HG03575 (cell line): ENCODE measurements at regions not wholly inside any gene's neighbourhood (a gene's known extent, or its start where the extent isn't known, plus 50 kb on each side); places are given as distances from the start of the nearest gene placed in this dataset.

Experiments used
- ATAC-seq: cut with Tn5 transposase; IDR thresholded peaks from one replicate; pipeline ENCODE4 v1.9.1; 2021; ENCODE audit not compliant: unreplicated experiment, insufficient number of reproducible peaks, low FRiP score; ENCODE audit errors: extremely low read depth

DNA sequence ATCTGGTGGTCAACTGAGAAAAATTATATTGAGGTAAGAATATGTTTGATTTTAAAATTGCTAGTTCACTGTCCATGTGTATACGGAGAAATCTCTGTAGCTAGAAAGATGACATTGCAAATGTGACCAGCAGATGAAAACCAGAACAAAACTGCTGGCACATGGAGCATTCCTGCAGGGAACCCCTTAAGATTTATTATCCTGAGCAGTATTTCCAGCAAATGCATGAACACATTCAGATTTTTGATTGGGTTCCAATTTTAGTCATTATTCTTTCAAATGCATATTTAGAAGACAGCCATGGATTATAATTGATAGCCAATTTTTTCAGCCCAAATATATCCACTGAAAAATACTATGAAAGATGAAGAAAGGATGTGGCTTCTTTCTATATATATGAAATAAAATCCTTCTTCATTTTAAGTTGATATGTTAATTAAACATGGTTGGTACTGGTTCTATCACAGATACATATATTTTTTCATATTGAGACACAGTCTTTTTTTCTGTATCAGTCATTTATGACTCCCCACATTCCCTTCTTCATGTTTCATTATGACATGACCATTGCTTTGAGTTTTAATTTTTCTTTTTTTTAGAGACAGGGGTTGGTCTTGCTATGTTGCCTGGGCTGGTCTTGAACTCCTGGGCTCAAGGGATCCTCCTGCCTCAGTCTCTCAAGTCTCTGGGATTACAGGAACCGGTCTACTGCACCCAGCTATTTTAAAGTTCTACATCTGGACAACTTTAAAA is 376.5 kb downstream of the KLF12 start:
- no peak for ATAC-seq

DNA sequence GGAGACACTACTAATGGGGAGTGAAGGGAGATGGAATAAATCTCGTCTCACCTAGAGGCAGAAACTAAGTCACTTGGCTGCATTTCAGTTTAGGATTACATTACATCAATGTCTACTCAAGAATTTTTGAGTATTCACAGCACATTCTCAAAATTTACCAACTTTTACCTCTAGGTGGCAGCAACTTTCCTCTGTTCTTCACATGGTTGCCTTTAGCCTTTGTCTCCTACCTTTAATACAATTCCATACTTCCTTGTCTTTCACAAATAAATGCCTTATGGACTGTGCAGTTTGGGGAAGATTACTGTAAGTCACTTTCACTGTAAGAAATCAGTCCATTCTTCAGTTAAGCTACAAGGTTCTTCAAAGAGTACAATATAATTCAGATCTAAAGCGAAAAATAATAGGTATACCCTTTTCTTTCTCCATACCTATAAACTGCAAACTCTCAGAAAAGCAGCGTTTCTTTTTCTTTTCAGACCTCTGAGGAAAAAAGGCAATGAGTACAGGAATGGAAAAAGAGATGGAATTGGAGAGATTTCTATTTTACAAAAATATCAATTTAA is 379.4 kb downstream of the KLF12 start:
- ATAC-seq = no peak

DNA sequence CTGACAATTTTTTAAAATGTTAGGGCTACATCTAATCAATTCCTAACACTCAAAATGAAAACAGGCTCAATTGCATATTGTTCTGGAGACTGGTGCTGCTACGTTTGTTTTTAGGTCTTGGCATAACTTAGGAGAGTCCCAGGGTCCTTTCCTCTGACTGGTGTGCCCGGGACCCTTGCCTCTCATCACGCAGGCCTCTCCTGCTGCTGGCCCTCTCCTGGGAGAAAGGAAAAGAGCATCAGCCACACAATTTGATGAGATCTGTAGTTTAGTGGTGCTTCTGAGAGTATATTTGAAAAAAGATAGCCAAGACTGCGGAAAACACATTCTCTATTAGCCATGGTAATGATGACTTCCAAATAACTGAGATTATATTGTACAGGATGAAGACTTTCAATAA is 380.0 kb downstream of the KLF12 start:
- no peak for ATAC-seq

DNA sequence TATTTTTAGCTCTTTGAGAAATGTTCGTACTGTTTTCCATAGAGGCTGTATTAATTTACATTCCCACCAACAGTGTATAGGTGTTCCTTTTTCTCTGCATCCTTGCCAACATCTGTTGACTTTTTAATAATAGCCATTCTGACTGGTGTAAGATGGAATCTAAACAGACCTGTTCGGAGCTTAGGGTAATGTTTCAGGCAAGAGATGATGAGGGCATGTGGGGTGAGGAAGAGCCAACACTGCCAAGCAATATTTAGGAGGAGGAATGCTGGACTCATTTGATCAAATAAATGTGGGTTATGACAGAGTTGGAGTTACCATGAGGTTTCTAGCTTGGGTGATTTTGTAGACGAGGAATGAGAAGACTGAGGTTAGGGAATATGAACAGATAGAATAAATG is 382.9 kb downstream of the KLF12 start:
- no peak for ATAC-seq

DNA sequence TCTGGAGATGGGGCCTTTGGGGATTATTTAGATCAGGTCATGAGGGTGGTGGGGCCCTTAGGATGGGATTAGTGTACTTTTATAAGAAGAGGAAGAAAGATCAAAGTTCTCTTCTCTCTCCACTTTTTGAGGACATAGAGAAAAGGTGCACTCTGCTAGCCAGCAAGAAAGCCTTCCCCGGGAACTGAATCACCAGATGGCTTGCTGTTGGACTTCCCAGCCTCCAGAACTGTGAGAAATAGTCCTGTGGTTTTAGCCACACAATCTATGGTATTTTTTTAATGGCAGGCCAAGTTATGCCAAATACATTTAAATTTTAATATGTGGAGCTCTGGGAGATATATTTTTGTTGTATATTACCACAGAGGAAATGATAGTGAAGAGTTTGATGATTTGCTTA is 385.8 kb downstream of the KLF12 start:
- ATAC-seq = no peak

DNA sequence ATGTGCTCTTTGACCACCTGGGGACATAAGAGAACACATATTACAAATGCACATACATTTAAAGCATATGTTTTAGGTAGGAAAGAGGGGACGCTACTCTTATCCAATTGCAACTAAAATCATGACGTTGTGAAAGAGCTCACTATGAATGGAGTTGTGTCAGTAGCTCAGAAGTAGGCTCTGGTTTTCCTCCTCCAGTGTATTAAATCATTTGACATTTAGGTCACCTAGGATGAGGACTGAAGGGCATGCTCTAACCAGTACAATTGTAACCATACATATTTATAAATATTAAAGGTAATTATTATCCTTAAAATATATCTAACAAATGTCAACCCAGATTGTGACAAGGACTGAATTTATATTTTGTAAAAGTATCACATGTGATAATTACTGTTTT is 389.0 kb downstream of the KLF12 start:
- ATAC-seq = no peak

DNA sequence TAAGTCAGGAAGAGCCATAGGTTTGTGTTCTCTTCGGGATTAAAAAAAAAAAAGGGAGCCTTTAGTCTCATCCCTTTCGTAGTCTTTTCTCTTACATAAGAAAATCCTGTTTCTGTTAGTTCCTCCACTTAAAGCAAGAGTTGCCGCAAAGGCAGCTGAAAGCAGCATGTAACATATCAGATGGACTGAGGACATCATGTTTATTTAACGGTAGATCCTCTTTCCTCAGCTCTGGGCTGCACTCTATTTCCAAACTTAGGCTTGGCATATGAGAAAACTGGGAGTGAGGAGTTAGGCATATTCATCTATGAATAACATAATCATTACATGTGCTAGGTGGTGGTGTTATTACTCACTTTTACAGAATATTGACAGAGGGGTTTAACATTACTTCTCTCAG is 391.2 kb downstream of the KLF12 start:
- ATAC-seq = no peak

DNA sequence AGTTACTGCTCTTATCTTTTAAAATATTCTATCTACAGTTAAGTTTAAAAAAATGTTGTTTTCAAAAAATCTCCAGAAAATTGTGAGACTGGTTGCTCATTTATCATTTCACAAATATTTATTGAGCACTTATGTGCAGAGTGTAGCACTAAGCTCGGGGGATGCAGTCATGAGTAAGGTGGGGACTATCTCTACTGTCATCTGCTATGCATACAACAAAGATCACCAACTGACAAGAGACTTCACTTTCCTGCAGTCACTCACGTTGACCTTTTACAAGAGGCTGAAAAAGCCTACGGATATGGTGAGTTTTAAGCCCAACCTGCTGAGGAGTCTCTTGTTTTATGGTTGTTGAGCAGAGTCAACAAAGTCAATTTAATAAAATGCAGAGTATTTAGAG is 392.5 kb downstream of the KLF12 start:
- no peak for ATAC-seq

DNA sequence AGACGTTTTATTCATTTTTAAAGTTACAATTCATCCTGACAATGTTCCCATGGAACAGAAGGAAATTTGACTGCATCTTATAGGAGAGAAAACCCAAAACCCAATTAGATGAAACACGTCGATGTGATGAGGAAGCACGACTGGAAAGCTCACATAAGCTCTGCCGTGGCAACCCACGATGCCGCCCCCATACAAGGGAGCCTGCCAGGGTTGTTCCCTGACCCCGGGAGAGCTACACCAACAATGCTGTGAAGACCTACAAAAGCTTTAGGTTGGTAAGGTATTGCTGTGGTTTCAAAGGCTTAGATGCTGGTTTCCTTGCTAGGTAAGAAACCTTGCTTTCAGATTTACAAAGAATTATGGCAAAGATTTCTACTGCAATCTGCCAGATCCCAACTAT is 393.1 kb downstream of the KLF12 start:
- ATAC-seq = no peak

DNA sequence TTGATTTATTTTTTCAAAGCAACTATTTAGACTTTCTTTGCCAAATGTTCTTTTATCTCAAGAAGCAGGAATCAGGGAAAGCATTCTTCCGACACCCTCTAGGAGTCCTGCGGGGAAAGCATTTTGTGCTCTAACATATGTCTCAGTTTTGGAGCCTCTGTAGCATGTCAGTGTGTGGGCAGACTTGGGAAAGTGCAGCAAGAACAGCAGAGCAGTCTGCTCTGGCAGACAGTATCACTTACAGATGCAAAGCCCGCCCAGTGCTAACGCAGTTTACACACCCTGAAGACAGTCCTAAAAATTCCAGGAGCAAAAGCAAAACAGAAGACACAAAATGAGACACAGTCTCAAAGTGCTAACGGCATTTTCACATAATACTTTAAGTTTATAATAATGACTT is 393.5 kb downstream of the KLF12 start:
- no peak for ATAC-seq

DNA sequence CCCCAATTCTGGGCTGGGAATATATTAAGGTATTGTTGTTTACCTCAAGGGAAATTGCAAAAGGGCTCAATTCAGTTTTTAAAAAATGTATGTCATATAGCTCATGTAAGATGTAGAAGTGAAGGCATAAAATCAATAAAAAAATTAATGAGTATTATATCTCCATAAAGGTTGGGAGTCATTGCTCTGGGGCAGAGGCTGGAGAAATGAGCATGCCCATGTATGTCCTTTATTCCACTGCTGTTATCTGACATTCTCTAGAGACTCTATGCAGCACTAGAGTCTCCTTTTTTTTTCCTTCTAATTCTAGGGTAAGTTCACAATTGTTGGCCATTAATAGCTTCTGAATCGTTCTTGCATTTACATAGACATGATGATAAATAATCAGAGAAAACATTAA is 394.8 kb downstream of the KLF12 start:
- ATAC-seq = no peak

DNA sequence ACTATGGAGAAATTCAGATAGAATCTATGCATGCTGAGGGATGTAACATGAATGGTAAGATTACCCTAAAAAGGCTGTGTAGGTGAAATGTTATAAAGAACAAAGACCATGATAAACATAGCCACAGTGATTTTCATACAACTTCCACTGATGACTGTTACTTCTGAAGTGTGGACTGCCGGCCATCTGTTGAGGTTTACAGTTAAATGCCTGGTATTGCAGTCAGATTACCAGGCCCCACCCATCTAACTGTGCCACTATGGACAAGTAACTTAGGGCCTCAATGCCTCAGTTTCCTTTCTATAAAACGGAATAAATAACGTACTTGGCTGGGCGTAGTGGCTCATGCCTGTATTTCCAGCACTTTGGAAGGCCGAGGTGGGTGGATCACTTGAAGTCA is 395.6 kb downstream of the KLF12 start:
- no peak for ATAC-seq

DNA sequence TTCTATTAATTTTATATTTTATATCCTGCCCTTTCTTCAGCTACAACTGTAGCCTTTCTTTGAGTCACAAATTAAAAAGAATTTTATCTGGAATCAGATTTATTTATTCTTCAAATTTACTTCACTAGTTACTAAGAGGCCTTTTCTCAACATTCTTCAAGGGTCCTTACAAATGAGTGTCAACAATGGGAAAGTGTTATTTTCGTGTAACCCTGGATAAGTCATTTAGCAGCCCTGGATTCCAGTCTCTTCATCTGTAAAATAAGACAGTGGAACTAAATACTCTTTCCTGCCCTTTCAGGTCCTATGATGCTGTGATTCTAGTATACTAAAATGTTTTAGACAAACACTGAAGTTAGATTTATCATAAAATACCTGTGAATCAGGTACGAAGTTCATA is 397.0 kb downstream of the KLF12 start:
- ATAC-seq = no peak

DNA sequence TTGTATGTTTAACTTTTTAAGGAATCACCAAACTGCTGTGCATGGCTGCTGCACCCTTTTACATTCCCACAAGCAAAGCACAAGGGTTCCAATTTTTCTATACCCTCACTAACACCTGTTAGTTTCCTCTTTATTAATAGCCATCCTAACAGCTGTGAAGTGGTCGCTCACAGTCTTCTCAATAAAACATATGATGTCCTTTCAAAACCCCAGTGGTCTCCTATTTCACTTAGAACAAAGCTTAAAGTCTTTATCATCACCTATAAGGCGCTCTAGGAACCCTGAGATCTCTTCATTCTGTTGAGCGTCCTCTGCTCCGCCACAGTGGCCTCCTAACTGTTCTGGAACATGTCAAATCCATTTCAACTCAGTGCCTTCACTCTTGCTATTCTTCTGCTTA is 400.5 kb downstream of the KLF12 start:
- ATAC-seq = no peak

DNA sequence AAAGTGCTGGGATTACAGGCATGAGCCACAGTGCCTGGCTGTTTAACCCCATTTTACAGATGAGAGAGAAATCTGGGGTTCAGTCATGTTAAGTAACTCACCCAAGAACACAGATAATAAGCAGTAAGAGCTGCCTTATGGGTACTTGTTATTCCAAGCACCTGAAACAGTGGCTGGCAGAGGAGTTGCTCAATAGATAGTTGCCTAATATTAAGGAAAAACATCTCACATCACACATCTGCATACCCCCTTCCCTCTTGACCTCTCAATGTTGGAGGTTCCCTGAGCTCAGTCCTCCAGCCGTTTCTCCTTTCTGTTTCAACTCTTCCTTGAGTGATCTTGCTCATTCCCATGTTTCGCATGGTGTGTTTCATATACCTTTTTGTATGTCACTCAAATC is 401.9 kb downstream of the KLF12 start:
- no peak for ATAC-seq

DNA sequence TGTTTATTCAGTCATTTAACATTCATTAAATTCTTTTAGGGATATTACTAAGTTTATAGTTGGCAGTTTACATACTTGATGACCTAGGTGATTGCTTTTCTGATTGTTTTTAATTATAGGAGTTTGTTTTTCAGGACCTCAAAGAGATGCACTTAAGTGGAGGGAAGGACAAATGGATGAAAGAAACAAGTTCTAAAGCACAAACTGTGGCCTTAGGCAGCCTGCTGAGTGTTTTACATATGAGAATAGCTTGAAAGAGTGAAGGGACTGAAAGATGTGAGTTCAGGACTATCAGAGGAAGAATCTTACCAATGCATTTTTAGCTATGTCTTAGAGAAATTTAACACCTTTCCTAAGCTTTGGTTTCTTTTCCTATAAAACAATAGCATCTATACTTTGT is 402.6 kb downstream of the KLF12 start:
- ATAC-seq = no peak

DNA sequence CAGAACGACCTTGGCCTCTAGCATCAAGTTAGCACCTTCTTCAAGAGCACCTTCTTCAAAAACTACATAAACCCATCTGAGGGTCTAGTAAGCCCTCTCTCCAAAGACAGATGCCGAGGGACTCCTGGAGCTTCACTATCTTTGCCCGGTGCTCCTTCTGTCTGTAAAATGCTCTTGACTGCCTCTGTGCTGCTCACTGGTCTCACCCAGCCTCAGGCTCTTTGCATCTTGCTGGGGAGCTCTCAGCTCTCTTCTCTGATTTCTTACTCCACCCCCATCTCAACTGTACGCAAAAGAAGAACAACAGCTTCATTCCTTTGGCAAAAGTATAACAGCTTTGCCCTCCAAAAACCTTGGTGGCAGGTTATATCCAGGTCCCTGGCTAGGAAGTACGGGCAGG is 404.2 kb downstream of the KLF12 start:
- no peak for ATAC-seq

DNA sequence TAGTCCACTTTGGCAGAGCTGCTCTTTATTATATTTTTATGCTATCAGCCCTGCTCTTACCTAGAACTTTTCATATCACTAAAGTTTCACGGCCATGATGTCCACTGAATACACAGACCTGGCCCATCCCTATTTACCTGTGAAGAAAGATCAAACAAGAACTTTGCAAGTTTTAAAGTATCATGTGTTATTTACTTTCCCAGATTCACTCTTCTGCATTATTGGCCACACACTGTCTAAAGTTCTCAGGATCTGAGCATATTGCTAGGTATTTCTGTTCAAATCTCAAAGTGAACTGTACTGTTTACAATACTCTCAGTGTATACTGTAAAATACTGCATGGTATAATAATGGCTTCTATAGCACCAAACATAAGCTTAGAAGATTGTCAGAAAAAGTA is 405.2 kb downstream of the KLF12 start:
- ATAC-seq = no peak

DNA sequence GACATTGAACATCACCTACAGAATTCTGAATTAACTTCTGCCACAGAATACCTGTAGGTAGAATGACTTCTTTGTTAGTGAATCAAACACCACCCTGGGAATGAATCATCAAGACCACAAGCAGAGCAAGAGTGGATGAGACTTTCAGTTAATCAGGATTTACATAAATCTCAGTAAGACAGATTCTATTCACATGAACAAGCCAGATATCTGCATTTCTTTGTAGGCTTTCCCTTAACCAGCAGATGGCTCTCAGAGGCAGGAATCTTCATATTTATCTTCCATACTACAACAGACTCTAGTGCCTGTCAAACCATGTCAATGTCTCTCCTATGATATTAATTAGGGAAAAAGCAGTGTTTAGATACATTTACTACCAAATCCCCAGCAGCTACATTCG is 412.1 kb downstream of the KLF12 start:
- ATAC-seq = no peak

DNA sequence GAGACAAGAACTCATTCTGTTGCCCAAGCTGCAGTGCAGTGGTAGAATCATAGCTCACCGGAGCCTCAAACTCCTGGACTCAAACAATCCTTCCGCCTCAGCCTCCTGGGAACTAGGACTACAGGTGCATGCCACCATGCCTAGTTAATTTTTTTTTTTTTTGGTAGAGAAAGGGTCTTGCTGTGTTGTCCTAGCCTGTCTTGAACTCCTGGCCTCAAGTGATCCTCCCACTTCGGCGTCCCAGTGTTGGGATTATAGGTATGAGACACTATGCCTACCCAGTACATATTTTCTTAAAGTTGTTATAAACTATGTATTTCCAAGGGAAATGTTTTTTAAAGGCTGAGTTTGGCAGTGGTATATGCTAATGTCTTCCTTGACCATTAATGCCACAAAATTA is 412.6 kb downstream of the KLF12 start:
- no peak for ATAC-seq

DNA sequence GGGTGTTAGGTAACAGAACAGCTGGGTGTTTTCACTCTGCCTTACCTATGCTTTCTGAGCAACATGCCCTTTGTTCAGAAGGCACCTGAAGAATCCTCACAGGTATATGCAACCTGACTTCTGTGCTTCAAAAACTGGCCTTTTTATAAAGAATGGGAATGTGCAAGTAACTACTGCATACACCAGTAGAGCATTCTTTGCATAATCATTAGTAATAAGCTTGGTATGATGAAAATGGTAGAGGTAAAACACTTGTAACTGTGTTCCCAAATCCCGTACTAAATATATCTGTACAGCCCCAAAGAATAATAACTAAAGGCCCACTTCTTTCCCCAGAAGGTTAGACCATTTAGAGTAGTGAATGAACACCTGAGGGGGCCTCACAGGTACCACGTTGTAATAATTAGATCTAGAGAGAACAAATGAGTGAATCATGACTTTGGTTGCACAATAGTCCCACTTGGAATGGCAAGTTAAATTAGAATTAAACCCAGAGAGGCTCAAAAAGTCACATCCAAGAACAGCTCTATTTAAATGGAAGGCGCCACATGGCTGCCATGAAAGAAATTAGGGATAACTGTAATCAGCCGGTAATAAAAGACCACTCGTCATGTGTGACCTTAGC is 413.9 kb downstream of the KLF12 start:
- no peak for ATAC-seq
